HG03095 (cell line): ENCODE measurements at regions not wholly inside any gene's neighbourhood (a gene's known extent, or its start where the extent isn't known, plus 50 kb on each side); places are given as distances from the start of the nearest gene placed in this dataset.

Experiments used
- ATAC-seq: cut with Tn5 transposase; IDR thresholded peaks from one replicate; pipeline ENCODE4 v1.9.1; 2021; ENCODE audit warnings: moderate library complexity; ENCODE audit not compliant: unreplicated experiment

GRCh38 chr5:146940295-146940694 lies 61.7 kb upstream of the PPP2R2B start:
- no peak for ATAC-seq

GRCh38 chr5:146944019-146944418 lies 65.5 kb upstream of the PPP2R2B start:
- ATAC-seq, result no peak

DNA sequence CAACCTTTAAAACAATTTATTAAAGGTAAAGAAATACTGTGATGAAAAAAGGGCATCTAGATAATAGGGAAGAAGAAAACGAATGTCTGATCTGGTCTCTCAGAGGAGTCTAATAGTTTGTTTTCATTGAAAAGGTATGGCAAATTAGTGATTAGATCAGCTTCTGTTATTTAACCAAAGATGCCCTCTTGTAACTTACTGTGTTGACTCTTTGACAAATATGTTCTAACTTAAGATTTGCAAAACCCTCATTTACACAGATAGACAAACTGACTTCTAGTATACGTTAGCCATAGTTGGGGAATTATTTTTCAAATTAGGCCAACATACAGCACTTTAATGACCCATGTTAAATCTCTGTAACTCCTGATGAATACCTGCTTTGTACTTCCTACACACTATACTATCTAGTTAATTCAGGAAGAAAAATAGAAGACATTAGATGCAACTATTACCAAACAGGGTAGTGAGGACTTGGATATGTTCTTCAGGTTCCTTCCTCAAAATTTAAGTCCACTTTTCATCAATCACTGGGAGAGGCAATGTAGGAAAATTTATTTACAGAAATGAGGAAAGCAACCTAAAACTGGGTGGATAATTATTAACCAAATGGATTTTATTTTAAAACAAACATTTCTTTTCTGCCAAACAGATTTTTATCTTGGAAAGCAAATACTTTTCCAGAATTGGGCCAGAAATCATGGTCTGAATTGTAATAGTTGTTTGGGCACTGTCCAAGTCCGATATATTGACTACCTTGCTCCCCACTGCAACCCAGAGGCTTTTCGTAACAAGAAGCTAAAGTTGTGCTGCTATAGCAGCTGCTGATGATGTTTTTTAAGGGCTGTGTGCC lies 66.4 kb upstream of the PPP2R2B start:
- no peak for ATAC-seq

DNA sequence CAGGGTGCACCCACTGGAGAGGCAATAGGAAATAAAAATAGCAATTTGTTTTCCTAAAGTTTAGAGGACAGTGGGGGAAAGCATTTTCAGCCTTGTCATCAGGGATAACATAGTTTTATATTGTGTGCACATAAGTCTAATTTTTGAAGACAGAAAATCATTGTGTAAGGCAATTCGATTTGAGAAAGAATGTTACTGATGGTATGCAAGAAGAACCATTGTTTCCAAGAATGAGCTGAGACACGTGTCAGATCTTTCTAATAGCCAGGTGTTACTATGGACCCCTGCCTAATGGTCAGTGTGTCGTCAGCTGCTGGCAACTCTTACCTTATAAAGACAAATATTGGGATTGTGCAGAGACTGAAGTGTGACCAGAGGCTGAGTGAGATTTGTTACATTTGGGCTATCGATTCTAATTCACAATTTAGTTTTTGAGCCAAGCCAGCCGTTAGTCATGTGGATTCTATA lies 67.1 kb upstream of the PPP2R2B start:
- ATAC-seq, result no peak

GRCh38 chr5:146947181-146947941 lies 68.8 kb upstream of the PPP2R2B start:
- no peak for ATAC-seq

- ATAC-seq, result no peak
Measured at GRCh38 chr5:146948666-146949065, 70.1 kb upstream of the PPP2R2B start.

- no peak for ATAC-seq
Measured at GRCh38 chr5:146952168-146952567, 73.6 kb upstream of the PPP2R2B start.

- no peak for ATAC-seq
Measured at GRCh38 chr5:146956217-146956616, 77.7 kb upstream of the PPP2R2B start.

- no peak for ATAC-seq
Measured at GRCh38 chr5:146959360-146959759, 80.8 kb upstream of the PPP2R2B start.

GRCh38 chr5:146962801-146963355 lies 84.3 kb upstream of the PPP2R2B start:
- ATAC-seq, result no peak

DNA sequence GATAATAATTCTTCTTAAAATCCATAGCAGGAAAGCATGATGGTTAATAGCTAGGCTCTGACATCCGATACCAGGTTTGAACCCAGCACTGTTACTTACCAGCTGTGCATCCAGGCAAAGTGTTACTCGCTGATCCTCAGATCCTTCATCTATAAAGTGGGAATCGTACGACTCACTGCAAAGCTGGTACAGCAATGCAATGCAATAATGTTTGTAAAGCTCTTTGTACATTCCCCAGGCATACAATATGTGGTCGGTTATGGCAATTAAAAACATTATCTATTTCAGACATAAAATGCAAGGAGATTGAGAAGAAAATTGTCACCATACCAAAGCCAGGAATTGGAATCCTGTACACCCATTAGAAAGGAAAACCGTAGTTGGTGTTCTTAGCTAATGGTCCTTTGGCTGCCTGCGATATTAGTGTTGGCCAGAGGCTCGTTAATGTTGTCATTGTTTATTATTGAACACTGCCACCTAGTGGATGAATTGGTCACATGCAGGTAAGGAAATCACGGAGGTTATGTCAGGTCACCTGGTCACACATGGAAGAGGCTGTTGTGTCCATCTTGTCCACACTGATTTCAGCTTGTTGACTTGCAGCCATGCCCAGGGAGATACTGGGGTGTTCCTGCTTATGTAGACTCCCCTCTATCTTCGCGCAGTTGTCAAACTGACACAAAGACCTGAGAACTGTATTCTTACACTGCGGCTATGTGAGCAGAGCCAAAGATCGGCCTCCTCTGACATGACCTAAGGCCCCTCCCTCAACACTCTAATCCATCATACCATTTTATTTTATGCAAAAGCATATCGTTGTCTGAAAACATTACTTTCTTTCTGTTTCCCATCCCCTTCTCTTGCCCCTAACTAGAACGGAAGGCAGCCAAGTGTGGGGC lies 87.5 kb upstream of the PPP2R2B start:
- peak; percentile 98 for ATAC-seq

DNA sequence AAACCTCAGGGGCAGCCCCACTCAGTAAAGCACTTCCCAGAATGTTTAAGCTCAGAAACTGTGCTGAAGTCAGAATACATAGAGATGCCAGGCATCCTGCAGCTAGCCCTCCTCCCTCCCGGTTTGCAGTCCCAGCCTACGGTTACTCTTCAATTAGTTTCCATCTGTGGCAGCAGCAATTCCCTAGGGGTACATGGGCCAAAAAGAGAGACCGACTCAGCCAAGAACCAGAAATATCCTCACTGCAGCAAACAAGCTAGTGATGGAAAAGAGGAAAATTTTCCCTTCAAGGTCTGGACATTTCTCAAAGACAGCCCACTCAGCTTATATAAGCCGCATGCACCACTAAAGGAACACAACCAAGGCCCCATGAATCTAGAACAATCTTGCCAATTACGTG lies 89.1 kb upstream of the PPP2R2B start:
- ATAC-seq, result no peak

GRCh38 chr5:146971401-146971800 lies 92.8 kb upstream of the PPP2R2B start:
- ATAC-seq, result no peak

DNA sequence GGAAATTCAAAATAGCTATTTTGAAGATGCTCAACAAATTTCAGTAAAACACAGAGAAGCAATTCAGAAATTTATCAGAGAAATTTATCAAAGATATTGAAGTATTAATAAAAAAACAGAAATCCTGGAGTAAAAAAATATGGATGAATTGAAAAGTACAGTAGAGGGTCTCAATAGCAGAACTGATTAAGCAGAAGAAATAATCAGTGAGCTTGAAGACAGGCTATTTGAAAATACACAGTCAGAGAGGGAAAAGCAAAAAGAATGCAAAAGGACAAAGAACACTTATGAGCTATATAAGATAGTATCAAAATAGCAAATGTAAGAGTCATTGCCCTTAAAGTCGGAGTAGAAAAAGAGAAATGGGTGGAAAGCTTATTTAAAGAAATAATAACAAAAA lies 107.9 kb upstream of the PPP2R2B start:
- ATAC-seq, result no peak

GRCh38 chr5:146993876-146994530 lies 115.4 kb upstream of the PPP2R2B start:
- no peak for ATAC-seq

GRCh38 chr5:146995878-146996277 lies 117.3 kb upstream of the PPP2R2B start:
- no peak for ATAC-seq

DNA sequence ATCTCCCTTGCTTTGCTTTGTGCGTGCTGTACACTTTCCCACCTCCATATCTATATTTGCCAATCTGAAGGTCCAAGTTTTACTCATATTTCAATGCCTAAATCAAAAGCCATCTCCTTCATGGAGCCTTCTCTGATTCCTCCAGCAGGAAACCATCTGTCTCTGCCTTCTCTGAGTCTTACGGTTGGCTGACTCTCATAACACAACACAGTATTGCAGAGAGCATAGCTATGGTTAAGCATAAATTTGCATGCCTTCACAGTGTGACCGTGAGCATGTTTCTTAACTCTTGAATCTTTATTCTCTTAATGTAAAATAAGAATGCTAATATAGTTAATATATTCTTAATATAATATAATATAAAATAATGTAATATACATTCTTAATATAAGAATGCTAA lies 136.8 kb upstream of the PPP2R2B start:
- no peak for ATAC-seq

DNA sequence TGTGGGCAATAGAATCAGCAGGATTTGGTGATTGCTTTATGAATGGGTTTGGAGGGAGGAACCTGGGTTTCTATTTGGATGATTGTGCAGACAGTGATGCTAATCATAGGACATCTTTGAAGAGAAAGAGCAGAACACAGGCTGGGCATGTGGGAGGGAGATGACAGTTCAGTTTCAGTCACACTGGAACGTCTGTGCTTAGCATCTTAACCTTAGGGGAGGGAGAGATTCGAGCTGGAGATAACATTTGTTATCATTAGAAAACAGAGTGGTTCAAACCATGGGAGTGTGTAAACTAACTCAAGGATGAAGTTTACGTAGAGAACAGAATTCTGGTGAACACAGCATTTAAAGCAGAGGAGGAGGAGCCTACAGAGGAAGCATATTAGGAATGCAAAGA lies 138.6 kb upstream of the PPP2R2B start:
- ATAC-seq, result no peak

DNA sequence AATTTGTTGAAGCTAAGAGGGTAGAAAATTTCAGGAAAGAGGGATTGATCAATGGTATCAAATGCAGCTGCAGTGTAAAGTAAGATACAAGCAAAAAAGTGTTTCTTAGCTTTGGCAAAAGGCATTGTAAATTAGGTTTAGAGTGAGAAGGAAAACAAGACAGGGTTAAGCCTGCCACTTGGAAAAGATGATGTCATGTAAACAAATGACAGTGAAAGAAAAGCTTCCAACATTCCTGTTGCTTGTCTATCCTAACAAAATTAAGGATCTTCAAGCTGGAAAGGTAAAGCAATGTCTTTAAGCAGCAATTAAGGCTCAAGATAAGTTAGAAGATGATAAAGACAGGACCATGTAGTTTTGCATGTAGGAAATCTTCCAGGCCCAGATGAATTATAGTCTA lies 139.1 kb upstream of the PPP2R2B start:
- no peak for ATAC-seq

- ATAC-seq, result no peak
Measured at GRCh38 chr5:147018812-147019211, 140.3 kb upstream of the PPP2R2B start.
